DND-41 (cell line): ENCODE measurements at regions not wholly inside any gene's neighbourhood (a gene's known extent, or its start where the extent isn't known, plus 50 kb on each side); places are given as distances from the start of the nearest gene placed in this dataset.

Experiments
- CTCF ChIP-seq: IDR thresholded peaks from 2 replicates; pipeline ENCODE4 v1.5.1; 2012; ENCODE audit warnings: borderline replicate concordance, low read length, moderate library complexity, mild to moderate bottlenecking; ENCODE audit not compliant: poor library complexity, severe bottlenecking; ENCODE audit errors: extremely low read depth
- EZH2 ChIP-seq: IDR thresholded peaks from 3 replicates; pipeline ENCODE4 v1.6.1; 2012; ENCODE audit warnings: borderline replicate concordance, low read depth, mild to moderate bottlenecking, moderate library complexity, low read length, inconsistent platforms; ENCODE audit not compliant: severe bottlenecking

GRCh38 chr10:62688971-62689700, 115.4 kb upstream of the ADO start:
- TF ChIP-seq CTCF (no peak), EZH2 (no peak)
